Neural cell (in vitro differentiated cells): ENCODE measurements at regions not wholly inside any gene's neighbourhood (a gene's known extent, or its start where the extent isn't known, plus 50 kb on each side); places are given as distances from the start of the nearest gene placed in this dataset.
"Not testable (repeated sequence)": the region's sequence is repeated elsewhere in the genome, so short reads cannot be mapped to it uniquely, and the experiment has no call there.

ENCODE experiments used
- H2AFZ ChIP-seq: fragments of 200-600, 300-800 bp; sonication (generic), shearing (Covaris generic); 2 replicates; pipeline ENCODE4 v1.6.0; 2014; ENCODE audit warnings: low read depth, mild to moderate bottlenecking, antibody characterized with exemption, low read length, moderate library complexity
- H3F3A ChIP-seq: fragments of 200-600 bp; shearing (Covaris generic); 2 replicates; pipeline ENCODE4 v1.6.1; 2016; ENCODE audit warnings: mild to moderate bottlenecking, moderate library complexity, mixed read lengths, antibody characterized with exemption, low read length; ENCODE audit not compliant: insufficient read depth, poor library complexity, severe bottlenecking
- H3K27ac ChIP-seq: fragments of 200-600, 300-800 bp; sonication (generic), shearing (Covaris generic); 2 replicates; pipeline ENCODE4 v1.5.1; 2014; ENCODE audit warnings: mild to moderate bottlenecking, low read length, moderate library complexity
- H3K27me3 ChIP-seq: fragments of 300-800, 200-600 bp; sonication (generic), shearing (Covaris generic); 2 replicates; pipeline ENCODE4 v1.6.0; 2014; ENCODE audit warnings: mild to moderate bottlenecking, low read depth, low read length, moderate library complexity; ENCODE audit not compliant: insufficient read depth
- H3K36me3 ChIP-seq: fragments of 300-800, 200-600 bp; sonication (generic), shearing (Covaris generic); 2 replicates; pipeline ENCODE4 v1.5.1; 2014; ENCODE audit warnings: mild to moderate bottlenecking, antibody characterized with exemption, low read length, moderate library complexity; ENCODE audit not compliant: insufficient read depth
- H3K4me2 ChIP-seq: fragments of 300-800, 200-600 bp; sonication (generic), shearing (Covaris generic); 2 replicates; pipeline ENCODE4 v1.6.0; 2014; ENCODE audit warnings: mild to moderate bottlenecking, low read length
- H3K4me3 ChIP-seq: fragments of 300-800, 200-600 bp; sonication (generic), shearing (Covaris generic); 2 replicates; pipeline ENCODE4 v1.5.1; 2014; ENCODE audit warnings: mild to moderate bottlenecking, low read length, moderate library complexity
- H3K79me2 ChIP-seq: fragments of 200-600 bp; shearing (Covaris generic); replicated peaks from 2 replicates; pipeline ENCODE4 v1.6.0; 2014; ENCODE audit warnings: mild to moderate bottlenecking, low read length, moderate library complexity; ENCODE audit not compliant: insufficient read depth
- H3K9ac ChIP-seq: fragments of 300-800, 200-600 bp; sonication (generic), shearing (Covaris generic); 2 replicates; pipeline ENCODE4 v1.6.1; 2016; ENCODE audit warnings: mild to moderate bottlenecking, low read length, mixed read lengths
- H3K9me2 ChIP-seq: fragments of 200-600 bp; shearing (Covaris generic); 2 replicates; pipeline ENCODE4 v1.6.1; 2016; ENCODE audit warnings: mild to moderate bottlenecking, low read length, mixed read lengths; ENCODE audit not compliant: insufficient read depth
- H3K9me3 ChIP-seq: fragments of 200-600, 300-800 bp; sonication (generic), shearing (Covaris generic); 2 replicates; pipeline ENCODE4 v1.6.1; 2016; ENCODE audit warnings: mild to moderate bottlenecking, mixed run types, low read length, moderate library complexity, mixed read lengths
- H4K20me1 ChIP-seq: fragments of 200-600 bp; shearing (Covaris generic); 2 replicates; pipeline ENCODE4 v1.6.1; 2016; ENCODE audit warnings: mild to moderate bottlenecking, mixed run types; ENCODE audit not compliant: insufficient read depth
- CTCF ChIP-seq: fragments of 450-650 bp; IDR thresholded peaks from 2 replicates; pipeline ENCODE4 v1.5.1; 2014; ENCODE audit warnings: antibody characterized with exemption, mild to moderate bottlenecking, moderate library complexity; ENCODE audit not compliant: poor library complexity, severe bottlenecking
- EP300 ChIP-seq: fragments of 450-650 bp; conservative IDR thresholded peaks from 2 replicates; pipeline ENCODE4 v1.6.1; 2014; ENCODE audit warnings: antibody characterized with exemption, mild to moderate bottlenecking, moderate library complexity; ENCODE audit not compliant: poor library complexity, severe bottlenecking
- EZH2 ChIP-seq: fragments of 200-600, 300-800 bp; shearing (Covaris generic), sonication (generic); IDR thresholded peaks from 2 replicates; pipeline ENCODE4 v1.6.1; 2014; ENCODE audit warnings: antibody characterized with exemption, low read length, borderline replicate concordance, mild to moderate bottlenecking; ENCODE audit not compliant: insufficient read depth, poor library complexity, severe bottlenecking
- MXI1 ChIP-seq: fragments of 450-650 bp; conservative IDR thresholded peaks from 2 replicates; pipeline ENCODE4 v1.6.1; 2014; ENCODE audit warnings: antibody characterized with exemption, mild to moderate bottlenecking; ENCODE audit not compliant: poor library complexity, severe bottlenecking
- POLR2AphosphoS5 ChIP-seq: IDR thresholded peaks from 2 replicates; pipeline ENCODE4 v1.6.1; 2012
- RAD21 ChIP-seq: fragments of 450-650 bp; conservative IDR thresholded peaks from 2 replicates; pipeline ENCODE4 v1.6.1; 2014; ENCODE audit warnings: antibody characterized with exemption, mild to moderate bottlenecking, moderate library complexity
- REST ChIP-seq: IDR thresholded peaks from 2 replicates; pipeline ENCODE4 v1.6.1; 2012; ENCODE audit warnings: borderline replicate concordance
- SMC3 ChIP-seq: fragments of 450-650 bp; conservative IDR thresholded peaks from 2 replicates; pipeline ENCODE4 v1.6.1; 2014; ENCODE audit warnings: antibody characterized with exemption, mild to moderate bottlenecking, moderate library complexity; ENCODE audit not compliant: poor library complexity
- TAF1 ChIP-seq: IDR thresholded peaks from 2 replicates; pipeline ENCODE4 v1.6.1; 2012; ENCODE audit warnings: low read depth

GRCh38 chr13:87975035-87975434 lies 303.9 kb downstream of the SLITRK5 start:
- no peak overlapping the region for H3K4me2 ChIP-seq
- H3K9me3 ChIP-seq = no peaks in the 10 kb centered on the region
- no peak overlapping the region for H2AFZ ChIP-seq
- no peaks in the 10 kb centered on the region for H3K9me2 ChIP-seq
- H3K36me3 ChIP-seq = no peaks in the 10 kb centered on the region
- H3K27me3 ChIP-seq = no peaks in the 10 kb centered on the region
- H3K9ac ChIP-seq = no peak overlapping the region
- H3K79me2 ChIP-seq = no peaks in the 10 kb centered on the region
- no peaks in the 10 kb centered on the region for H4K20me1 ChIP-seq
- H3K27ac ChIP-seq = no peak overlapping the region
- TF ChIP-seq MXI1 = no peak
- TF ChIP-seq REST = no peak
- TF ChIP-seq RAD21 = no peak
- TF ChIP-seq SMC3 = no peak
- H3K4me3 ChIP-seq = no peak overlapping the region
- H3F3A ChIP-seq = no peaks in the 10 kb centered on the region

- H3K36me3 ChIP-seq, H3K9ac ChIP-seq, H3K27ac ChIP-seq, H3K27me3 ChIP-seq, H3K79me2 ChIP-seq, H3F3A ChIP-seq, H3K9me2 ChIP-seq, H3K4me2 ChIP-seq, H3K9me3 ChIP-seq, H3K4me3 ChIP-seq, H4K20me1 ChIP-seq, H2AFZ ChIP-seq: not testable (repeated sequence)
Observed at GRCh38 chr13:87976650-87977049, 305.5 kb downstream of the SLITRK5 start.

- Histone ChIP-seq H3K79me2 (no peaks in the 10 kb centered on the region), H3K27me3 (no peaks in the 10 kb centered on the region), H3K4me2 (no peak overlapping the region), H3K4me3 (no peak overlapping the region), H2AFZ (no peak overlapping the region), H3K36me3 (no peaks in the 10 kb centered on the region), H3K27ac (no peak overlapping the region), H3K9me3 (no peaks in the 10 kb centered on the region), H3F3A (no peaks in the 10 kb centered on the region), H3K9ac (no peak overlapping the region), H4K20me1 (no peaks in the 10 kb centered on the region), H3K9me2 (no peaks in the 10 kb centered on the region)
- TF ChIP-seq SMC3 = no peak
- no peak for TF ChIP-seq CTCF
- TF ChIP-seq EZH2 = no peak
- TF ChIP-seq REST = no peak
- no peak for TF ChIP-seq EP300
- TF ChIP-seq POLR2AphosphoS5 = no peak
- no peak for TF ChIP-seq RAD21
- TF ChIP-seq MXI1 = no peak
- TF ChIP-seq TAF1 = no peak
Observed at GRCh38 chr13:87981416-87981815, 310.2 kb downstream of the SLITRK5 start.
